HepG2 (cell line): ENCODE measurements at regions not wholly inside any gene's neighbourhood (a gene's known extent, or its start where the extent isn't known, plus 50 kb on each side); places are given as distances from the start of the nearest gene placed in this dataset.
A peak's percentile ranks its signal among the peaks of the same experiment; 100 is the strongest.

Source experiments
- ATAC-seq: fragments of 200-7000 bp; cut with Tn5 transposase; 3 replicates; pipeline ENCODE4 v1.9.1; 2020; ENCODE audit warnings: mild to moderate bottlenecking, moderate library complexity
- BruUV-seq: library from RNA; stranded (reverse); fragments of 400-500 nt; replicated peaks from 2 replicates; lab custom pipeline; 2021; lab: Mats Ljungman, UMichigan
- CTCF ChIA-PET: fragments of 300-600 bp; formaldehyde crosslinking; extraction: SDS; loops from one replicate; lab custom pipeline; 2021; ENCODE audit warnings: low total read pairs, inconsistent platforms, low intra/inter-chr PET ratio; lab: Yijun Ruan, JAX
- POLR2A ChIA-PET: fragments of 350-600 bp; sonication (Branson Sonifier 250); formaldehyde crosslinking; loops from one replicate; lab custom pipeline; 2020; ENCODE audit warnings: antibody characterized with exemption, inconsistent platforms; lab: Yijun Ruan, JAX
- DNase-seq: peaks from one replicate; pipeline ENCODE4 v3.0.0-alpha.2; 2015; ENCODE audit warnings: low spot score
- FAIRE-seq: peaks from 3 replicates; lab custom pipeline; 2011; peaks lifted over from hg19 to GRCh38; lab: Jason Lieb, UNC
- H2AFZ ChIP-seq: one replicate; pipeline ENCODE4 v1.6.1; 2011; ENCODE audit warnings: low read length, inconsistent platforms
- H3K27ac ChIP-seq: fragments of 300-600 bp; 3 replicates; pipeline ENCODE4 v1.8.0; 2011; ENCODE audit warnings: mixed run types, mild to moderate bottlenecking, mixed read lengths, low read length, inconsistent platforms; ENCODE audit not compliant: insufficient read depth; ENCODE audit errors: extremely low read length
- H3K27me3 ChIP-seq, 2 experiments: fragments of 200-600 bp in 1 of 2; 2 replicates in 1 of 2; 3 replicates in 1 of 2; pipeline versions ENCODE4 v1.6.0 to v1.8.0; 2011; ENCODE audit warnings: low read length in 2 of 2, mild to moderate bottlenecking in 2 of 2, moderate library complexity in 2 of 2, inconsistent platforms in 1 of 2; ENCODE audit not compliant: insufficient read depth in 2 of 2, control insufficient read depth in 1 of 2
- H3K36me3 ChIP-seq, 2 experiments: fragments of 200-600 bp in 1 of 2; replicated peaks in 1 of 2; 2 replicates in 1 of 2; 3 replicates in 1 of 2; pipeline versions ENCODE4 v1.5.1 to v1.8.0; 2011; ENCODE audit warnings: low read length in 2 of 2, inconsistent platforms in 1 of 2; ENCODE audit not compliant: insufficient read depth in 2 of 2, control insufficient read depth in 1 of 2
- H3K4me1 ChIP-seq: 2 replicates; pipeline ENCODE4 v1.5.1; 2012; ENCODE audit warnings: low read length, inconsistent platforms; ENCODE audit not compliant: insufficient read depth
- H3K4me2 ChIP-seq: 2 replicates; pipeline ENCODE4 v1.6.0; 2011; ENCODE audit warnings: low read depth, low read length, inconsistent platforms
- H3K4me3 ChIP-seq, 3 experiments: fragments of 200-600 bp in 1 of 3; sonication (generic), shearing (Covaris generic) in 1 of 3; replicated peaks in 1 of 3; 2 replicates each; pipeline ENCODE4 v1.5.1; 2011 to 2016; ENCODE audit warnings: low read length in 3 of 3, inconsistent platforms in 2 of 3, low read depth in 2 of 3, mild to moderate bottlenecking in 2 of 3, control low read depth in 1 of 3, mixed read lengths in 1 of 3; ENCODE audit not compliant: insufficient read depth in 1 of 3
- H3K79me2 ChIP-seq: one replicate; pipeline ENCODE4 v1.6.1; 2011; ENCODE audit warnings: low read length, inconsistent platforms; ENCODE audit not compliant: insufficient read depth
- H3K9ac ChIP-seq: 2 replicates; pipeline ENCODE4 v1.6.0; 2011; ENCODE audit warnings: mild to moderate bottlenecking, low read depth, low read length, inconsistent platforms; ENCODE audit not compliant: insufficient read depth
- H3K9me3 ChIP-seq: 2 replicates; pipeline ENCODE4 v1.5.1; 2012; ENCODE audit warnings: mild to moderate bottlenecking, low read length
- H4K20me1 ChIP-seq: 2 replicates; pipeline ENCODE4 v1.6.0; 2011; ENCODE audit warnings: inconsistent platforms, mild to moderate bottlenecking, low read length, moderate library complexity; ENCODE audit not compliant: insufficient read depth
- ATF7 ChIP-seq, 2 experiments: fragments of 450-650 bp in 1 of 2; sonication (generic) in 1 of 2; formaldehyde crosslinking in 1 of 2; IDR thresholded peaks; 2 replicates each; pipeline versions ENCODE4 v1.4.0 to v1.6.1; 2016 to 2020; ENCODE audit warnings: antibody characterized with exemption in 1 of 2, mild to moderate bottlenecking in 1 of 2, missing genetic modification reagents in 1 of 2
- MYNN ChIP-seq: sonication (generic); formaldehyde crosslinking; IDR thresholded peaks from 2 replicates; pipeline ENCODE4 v1.4.0; 2020; ENCODE audit warnings: mild to moderate bottlenecking, low read depth, missing genetic modification reagents
- ZNF281 ChIP-seq: sonication (generic); formaldehyde crosslinking; IDR thresholded peaks from 2 replicates; pipeline ENCODE4 v1.4.0; 2020; ENCODE audit warnings: missing genetic modification reagents, borderline replicate concordance
- WGBS: methylation state at CpG from one replicate; pipeline ENCODE4 v1.1.6; 2017; ENCODE audit warnings: low lambda C conversion rate; 5-methylcytosine and 5-hydroxymethylcytosine counted together
- in situ Hi-C: cut with HindIII; loops from 2 replicates; pipeline ENCODE4 v1.10.0; 2017; ENCODE audit warnings: low pct_unique_long_range_greater_than_20kb; ENCODE audit not compliant: extremely low pct_ligation_motif_present
- intact Hi-C: fragments of 100-400 bp; cut with micrococcal nuclease; formaldehyde crosslinking; loops from one replicate; pipeline ENCODE4 v1.10.0; 2022; ENCODE audit not compliant: unreplicated experiment
- TF ChIP-seq, protein P1 (sequence below): fragments of 450-650 bp; IDR thresholded peaks from 2 replicates; pipeline ENCODE4 v1.6.1; 2016

DNA sequence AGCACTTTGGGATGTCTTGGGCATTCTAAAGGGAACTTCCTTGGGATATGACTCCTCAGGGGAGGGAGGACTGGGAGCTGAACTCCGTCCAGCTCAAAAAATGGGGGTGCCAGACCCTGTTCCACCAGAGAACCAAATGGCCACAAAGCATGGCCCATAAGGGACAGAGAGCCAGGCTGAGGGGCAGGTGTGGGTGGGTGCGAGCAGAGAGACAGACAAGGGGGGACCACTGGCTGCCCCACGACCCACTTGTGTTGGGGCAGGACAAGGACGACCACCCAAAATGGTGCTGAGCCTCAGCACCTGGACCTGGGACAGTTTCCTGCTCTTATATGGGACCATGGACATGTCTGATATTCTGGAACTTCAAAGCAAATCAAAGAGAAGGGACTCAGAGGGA, 148.2 kb upstream of the MLN start:
- in situ Hi-C loops (no loop called here), intact Hi-C loops (no loop called here)
- Histone ChIP-seq H3K36me3 (no peaks in the 10 kb centered on the region), H3K27me3 (peaks cover 2 to 48% of the 10 kb centered on the region in 2 experiments; a peak in 3 of 5 replicates), H4K20me1 (no peaks in the 10 kb centered on the region; the same call in 1 of the 2 replicates), H3K27ac (no peak overlapping the region), H2AFZ (no peak overlapping the region), H3K9ac (no peak overlapping the region), H3K9me3 (no peaks in the 10 kb centered on the region), H3K79me2 (no peaks in the 10 kb centered on the region), H3K4me2 (no peak overlapping the region), H3K4me3 (no peak overlapping the region), H3K4me1 (no peaks in the 10 kb centered on the region)
- no TSS peak for BruUV-seq
- ChIA-PET POLR2A (no interaction called here), CTCF (no interaction called here)
- ATAC-seq, result no peak
- no peak for FAIRE-seq
- no peak for TF ChIP-seq ATF7 (IDR thresholded peaks at IDR 0.05)
- TF ChIP-seq ATF7 (CRISPR knock-in tag; IDR thresholded peaks at IDR 0.05), result no peak
- whole genome bisulfite sequencing, result 22% methylated on average over 4 of the region's 4 CpGs
- no peak for DNase-seq

GRCh38 chr6:33950891-33951889, 147.4 kb upstream of the MLN start:
- Histone ChIP-seq H3K4me2 (no peak overlapping the region), H3K4me1 (no peaks in the 10 kb centered on the region), H3K9ac (no peak overlapping the region), H3K27me3 (peaks cover 3 to 51% of the 10 kb centered on the region in 2 experiments; a peak in 3 of 5 replicates), H4K20me1 (no peaks in the 10 kb centered on the region; the same call in 1 of the 2 replicates), H3K4me3 (no peak overlapping the region), H3K27ac (no peak overlapping the region), H3K9me3 (no peaks in the 10 kb centered on the region), H3K79me2 (no peaks in the 10 kb centered on the region), H2AFZ (no peak overlapping the region), H3K36me3 (no peaks in the 10 kb centered on the region)
- ChIA-PET POLR2A (no interaction called here), CTCF (no interaction called here)
- WGBS, result 37% methylated on average over 24 of the region's 25 CpGs
- no TSS peak for BruUV-seq
- intact Hi-C loops, result no loop called here
- DNase-seq, result no peak
- no peak for ATAC-seq
- no peak for FAIRE-seq
- TF ChIP-seq MYNN (CRISPR knock-in tag), result no peak
- TF ChIP-seq, protein P1, sequence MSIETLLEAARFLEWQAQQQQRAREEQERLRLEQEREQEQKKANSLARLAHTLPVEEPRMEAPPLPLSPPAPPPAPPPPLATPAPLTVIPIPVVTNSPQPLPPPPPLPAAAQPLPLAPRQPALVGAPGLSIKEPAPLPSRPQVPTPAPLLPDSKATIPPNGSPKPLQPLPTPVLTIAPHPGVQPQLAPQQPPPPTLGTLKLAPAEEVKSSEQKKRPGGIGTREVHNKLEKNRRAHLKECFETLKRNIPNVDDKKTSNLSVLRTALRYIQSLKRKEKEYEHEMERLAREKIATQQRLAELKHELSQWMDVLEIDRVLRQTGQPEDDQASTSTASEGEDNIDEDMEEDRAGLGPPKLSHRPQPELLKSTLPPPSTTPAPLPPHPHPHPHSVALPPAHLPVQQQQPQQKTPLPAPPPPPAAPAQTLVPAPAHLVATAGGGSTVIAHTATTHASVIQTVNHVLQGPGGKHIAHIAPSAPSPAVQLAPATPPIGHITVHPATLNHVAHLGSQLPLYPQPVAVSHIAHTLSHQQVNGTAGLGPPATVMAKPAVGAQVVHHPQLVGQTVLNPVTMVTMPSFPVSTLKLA, result peak; percentile 94
- TF ChIP-seq ZNF281 (CRISPR knock-in tag), result no peak
- in situ Hi-C loops, result no loop called here
